ENCODE measurements at regions not wholly inside any gene's neighbourhood (a gene's known extent, or its start where the extent isn't known, plus 50 kb on each side); places are given as distances from the start of the nearest gene placed in this dataset.

GRCh38 chr4:55729351-55730279 is 90.0 kb upstream of the EXOC1L start:
- TF ChIP-seq POLR2A (IDR thresholded peaks at IDR 0.05) (no peak), CTCF (IDR thresholded peaks at IDR 0.05) (no peak)

Data from ovary (tissue), 3 donors.